ENCODE measurements at regions not wholly inside any gene's neighbourhood (a gene's known extent, or its start where the extent isn't known, plus 50 kb on each side); places are given as distances from the start of the nearest gene placed in this dataset.

GRCh38 chr6:134866563-134866962, 83.3 kb downstream of the ALDH8A1 start:
- no peaks in the 10 kb centered on the region for H3K9me3 Mint-ChIP-seq (ENCODE audit: low read depth)
- no peaks in the 10 kb centered on the region for H3K36me3 Mint-ChIP-seq
- ATAC-seq (no peak), DNase-seq (no peak)
- CTCF ChIA-PET = no interaction called here
- H3K27me3 Mint-ChIP-seq = peaks cover 6% of the 10 kb centered on the region
- no peak overlapping the region for H3K4me3 Mint-ChIP-seq
- no peak overlapping the region for H3K27ac Mint-ChIP-seq
- H3K4me1 Mint-ChIP-seq = peaks cover 5% of the 10 kb centered on the region

GRCh38 chr6:134864558-134864957, 85.3 kb downstream of the ALDH8A1 start:
- H3K27me3 Mint-ChIP-seq = peaks cover 6% of the 10 kb centered on the region
- CTCF ChIA-PET = interaction anchor here (0.6 to 2.5 kb wide), 2 partner anchors 18 to 335 kb away, joined by 3 to 7 read pairs; no protein-coding TSS in a partner anchor
- ATAC-seq (no peak), DNase-seq (no peak)
- H3K9me3 Mint-ChIP-seq (ENCODE audit: low read depth) = no peaks in the 10 kb centered on the region
- H3K4me3 Mint-ChIP-seq = no peak overlapping the region
- no peaks in the 10 kb centered on the region for H3K36me3 Mint-ChIP-seq
- H3K27ac Mint-ChIP-seq = no peak overlapping the region
- no peaks in the 10 kb centered on the region for H3K4me1 Mint-ChIP-seq

- no peak for ATAC-seq
- CTCF ChIA-PET = interaction anchor here (0.6 to 2.5 kb wide), 3 partner anchors 19 to 752 kb away, joined by 3 to 7 read pairs (median 4); no protein-coding TSS in a partner anchor
Measured at GRCh38 chr6:134863763-134864510, 86.0 kb downstream of the ALDH8A1 start.

DNA sequence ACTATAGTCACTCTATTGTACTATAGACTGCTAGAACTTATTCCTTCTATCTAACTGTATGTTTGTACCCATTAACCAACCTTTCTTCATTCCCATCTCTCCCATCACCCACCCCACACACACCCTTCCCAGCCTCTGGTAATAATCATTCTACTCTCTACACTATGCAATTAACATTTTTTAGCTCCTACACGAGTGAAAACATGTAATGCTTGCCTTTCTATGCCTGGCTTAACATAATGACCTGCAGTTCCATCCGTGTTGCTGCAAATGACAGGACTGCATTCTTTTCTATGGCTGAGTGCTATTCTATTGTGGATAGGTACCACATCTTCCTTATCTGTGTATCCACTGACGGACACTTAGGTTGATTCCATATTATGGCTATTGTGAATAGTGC, 95.5 kb downstream of the ALDH8A1 start:
- DNase-seq (no peak), ATAC-seq (no peak)
- Mint-ChIP-seq H3K27me3 (peaks cover 27% of the 10 kb centered on the region), H3K9me3 (ENCODE audit: low read depth) (no peaks in the 10 kb centered on the region), H3K4me3 (no peak overlapping the region), H3K4me1 (no peaks in the 10 kb centered on the region), H3K27ac (no peak overlapping the region), H3K36me3 (no peaks in the 10 kb centered on the region)
- CTCF ChIA-PET = interaction anchor here (1.2 to 2.0 kb wide), 2 partner anchors 29 to 31 kb away, joined by 3 to 5 read pairs; no protein-coding TSS in a partner anchor

More at GRCh38 chr6:134863763-134864510, 86.0 kb downstream of the ALDH8A1 start:
- no peak overlapping the region for H3K4me3 Mint-ChIP-seq
- H3K36me3 Mint-ChIP-seq = no peaks in the 10 kb centered on the region
- DNase-seq = no peak
- H3K27me3 Mint-ChIP-seq = peaks cover 6% of the 10 kb centered on the region
- no peaks in the 10 kb centered on the region for H3K4me1 Mint-ChIP-seq
- no peak overlapping the region for H3K27ac Mint-ChIP-seq
- no peaks in the 10 kb centered on the region for H3K9me3 Mint-ChIP-seq (ENCODE audit: low read depth)

DNA sequence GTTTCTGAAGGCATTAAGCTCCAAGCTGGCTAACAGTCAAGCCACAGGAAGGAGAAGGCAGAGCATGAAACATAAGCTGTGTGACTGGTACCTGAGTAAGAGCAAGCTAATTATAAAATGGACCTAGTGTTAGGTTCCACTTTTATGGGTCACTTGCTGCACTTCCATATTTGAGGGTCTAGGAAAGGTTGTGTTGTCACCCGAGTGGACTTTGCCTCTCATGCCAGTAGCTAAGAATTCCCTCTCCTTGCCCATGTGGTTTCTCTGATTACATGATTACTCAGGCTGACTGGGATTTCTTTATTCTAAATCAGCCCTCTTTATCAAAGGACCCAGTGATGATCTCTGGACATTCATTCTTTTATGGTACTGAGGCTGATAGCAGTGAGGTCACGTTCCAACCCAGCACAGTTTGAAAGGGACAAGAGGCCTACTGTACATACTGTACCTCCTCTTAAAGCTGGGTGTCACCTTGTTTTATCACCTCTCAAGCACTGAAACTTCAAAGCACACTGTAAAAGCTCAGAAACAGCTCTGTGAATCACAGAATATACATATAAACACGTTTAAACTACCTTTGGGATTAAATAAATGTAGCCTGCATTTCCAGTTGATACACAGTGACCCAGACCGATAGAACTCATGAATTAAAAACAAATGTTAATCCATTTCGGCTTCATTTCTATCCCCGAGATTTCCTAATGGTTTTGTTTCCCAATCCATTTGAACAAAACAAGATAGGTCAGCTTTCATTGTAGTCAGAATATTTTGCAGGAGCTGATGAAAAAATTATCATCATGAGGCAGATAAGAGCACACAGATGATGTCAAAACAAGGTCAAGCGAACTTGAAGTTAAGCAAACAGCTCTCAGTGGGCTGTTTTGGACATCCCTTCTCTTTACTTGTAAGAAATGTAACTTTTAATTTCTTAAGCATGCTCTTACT, 96.5 kb downstream of the ALDH8A1 start:
- peaks cover 27% of the 10 kb centered on the region for H3K27me3 Mint-ChIP-seq
- no peak for DNase-seq
- H3K9me3 Mint-ChIP-seq (ENCODE audit: low read depth) = no peaks in the 10 kb centered on the region
- H3K36me3 Mint-ChIP-seq = no peaks in the 10 kb centered on the region
- H3K4me1 Mint-ChIP-seq = no peaks in the 10 kb centered on the region
- no peak overlapping the region for H3K4me3 Mint-ChIP-seq
- no peak for ATAC-seq
- no peak overlapping the region for H3K27ac Mint-ChIP-seq
- CTCF ChIA-PET = interaction anchor here (1.2 to 2.0 kb wide), 2 partner anchors 30 kb away, joined by 3 to 5 read pairs; no protein-coding TSS in a partner anchor

- H3K36me3 Mint-ChIP-seq = no peaks in the 10 kb centered on the region
- no peaks in the 10 kb centered on the region for H3K4me1 Mint-ChIP-seq
- no peaks in the 10 kb centered on the region for H3K9me3 Mint-ChIP-seq (ENCODE audit: low read depth)
- DNase-seq (no peak), ATAC-seq (no peak)
- CTCF ChIA-PET = no interaction called here
- no peak overlapping the region for H3K27ac Mint-ChIP-seq
- H3K4me3 Mint-ChIP-seq = no peak overlapping the region
- peaks cover 17% of the 10 kb centered on the region for H3K27me3 Mint-ChIP-seq
Measured at GRCh38 chr6:134851548-134851947, 98.4 kb downstream of the ALDH8A1 start.

- Mint-ChIP-seq H3K36me3 (no peaks in the 10 kb centered on the region), H3K9me3 (ENCODE audit: low read depth) (no peaks in the 10 kb centered on the region), H3K27me3 (peaks cover 21% of the 10 kb centered on the region), H3K4me1 (no peaks in the 10 kb centered on the region), H3K4me3 (no peak overlapping the region), H3K27ac (no peak overlapping the region)
- ATAC-seq (no peak), DNase-seq (no peak)
- CTCF ChIA-PET = no interaction called here
Measured at GRCh38 chr6:134850721-134851305, 99.1 kb downstream of the ALDH8A1 start.

DNA sequence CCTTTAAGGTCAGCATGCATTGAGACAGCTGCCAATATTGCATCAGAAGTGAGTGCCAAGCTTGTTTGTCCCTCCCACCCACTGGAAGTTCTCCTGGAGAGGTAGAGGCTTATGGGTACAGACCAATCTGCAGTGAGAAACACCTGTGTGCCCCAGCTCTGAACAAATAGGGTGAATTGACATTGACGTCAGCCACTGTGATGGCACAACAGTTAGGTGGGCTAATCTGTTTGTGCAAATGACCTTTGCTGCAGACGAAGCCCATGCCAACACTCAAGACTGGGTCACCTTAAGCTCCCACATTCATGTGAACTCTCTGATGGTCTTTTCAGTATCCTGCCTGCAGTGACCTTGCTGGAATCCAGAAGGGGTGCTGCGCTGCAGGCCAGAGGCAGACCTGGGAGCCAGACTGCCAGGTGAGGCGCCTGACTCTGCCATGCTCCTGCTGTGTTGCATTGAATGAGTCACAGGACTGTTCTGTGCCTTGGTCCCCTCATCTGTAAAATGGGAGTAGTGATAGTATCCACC, 99.9 kb downstream of the ALDH8A1 start:
- Mint-ChIP-seq H3K4me3 (no peak overlapping the region), H3K27me3 (peaks cover 25% of the 10 kb centered on the region), H3K9me3 (ENCODE audit: low read depth) (no peaks in the 10 kb centered on the region), H3K4me1 (no peaks in the 10 kb centered on the region), H3K27ac (no peak overlapping the region), H3K36me3 (no peaks in the 10 kb centered on the region)
- ATAC-seq (no peak), DNase-seq (no peak)
- CTCF ChIA-PET = no interaction called here

GRCh38 chr6:134848076-134848475, 101.8 kb downstream of the ALDH8A1 start:
- Mint-ChIP-seq H3K9me3 (ENCODE audit: low read depth) (no peaks in the 10 kb centered on the region), H3K27me3 (peaks cover 18% of the 10 kb centered on the region), H3K4me3 (no peak overlapping the region), H3K4me1 (no peaks in the 10 kb centered on the region), H3K36me3 (no peaks in the 10 kb centered on the region), H3K27ac (no peak overlapping the region)
- no peak for ATAC-seq
- CTCF ChIA-PET = no interaction called here
- DNase-seq = no peak

- Mint-ChIP-seq H3K9me3 (ENCODE audit: low read depth) (no peaks in the 10 kb centered on the region), H3K27ac (no peak overlapping the region), H3K4me1 (no peaks in the 10 kb centered on the region), H3K27me3 (peaks cover 18% of the 10 kb centered on the region), H3K4me3 (no peak overlapping the region), H3K36me3 (no peaks in the 10 kb centered on the region)
- CTCF ChIA-PET = no interaction called here
- no peak for DNase-seq
- ATAC-seq = no peak
Measured at GRCh38 chr6:134846865-134847264, 103.0 kb downstream of the ALDH8A1 start.

DNA sequence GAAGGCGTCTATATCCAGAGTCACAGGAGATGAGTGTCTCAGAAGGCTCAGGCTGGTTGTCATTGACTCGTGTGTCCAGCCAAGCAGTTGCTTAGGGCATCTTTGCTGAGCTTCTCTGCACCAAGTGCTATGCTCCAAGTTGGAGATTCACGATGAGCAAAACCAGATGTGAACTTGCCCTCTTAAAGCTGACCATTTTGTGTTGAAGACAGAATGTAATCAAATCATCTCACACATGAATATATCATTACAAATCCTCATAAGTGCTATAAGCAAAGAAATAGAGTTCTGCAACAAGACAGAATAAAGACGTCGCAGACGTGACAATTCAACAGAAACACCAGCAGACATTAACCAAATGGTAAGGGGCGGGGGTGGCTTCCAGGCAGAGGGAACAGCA, 103.9 kb downstream of the ALDH8A1 start:
- Mint-ChIP-seq H3K4me1 (no peaks in the 10 kb centered on the region), H3K27me3 (peaks cover 17% of the 10 kb centered on the region), H3K36me3 (no peaks in the 10 kb centered on the region), H3K27ac (no peak overlapping the region), H3K4me3 (no peak overlapping the region), H3K9me3 (ENCODE audit: low read depth) (no peaks in the 10 kb centered on the region)
- no peak for ATAC-seq
- CTCF ChIA-PET = interaction anchor here (1.5 kb wide), 1 partner anchor 19 kb away, joined by 3 read pairs; no protein-coding TSS in a partner anchor
- DNase-seq = no peak

DNA sequence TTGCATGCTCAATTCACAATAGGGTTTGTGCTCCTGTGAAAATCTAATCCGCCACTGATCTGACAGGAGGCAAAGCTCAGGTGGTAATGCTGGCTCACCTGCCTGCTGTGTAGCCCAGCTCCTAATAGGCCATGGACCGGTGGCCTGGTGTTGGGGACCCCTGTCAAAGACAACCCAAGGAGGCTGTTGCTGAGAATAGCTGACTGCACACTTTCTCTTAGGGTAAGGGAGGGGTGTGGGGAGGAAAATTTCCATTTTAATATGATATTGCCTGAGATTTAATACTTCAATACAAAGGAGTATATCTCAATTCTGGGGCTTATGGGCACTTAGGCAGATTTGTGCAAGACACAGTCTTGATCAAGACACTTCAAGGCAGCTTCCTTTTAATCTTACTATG, 105.8 kb downstream of the ALDH8A1 start:
- Mint-ChIP-seq H3K4me3 (no peak overlapping the region), H3K36me3 (no peaks in the 10 kb centered on the region)
- no peak for DNase-seq

More for the DNA sequence above, 105.8 kb downstream of the ALDH8A1 start:
- no peak overlapping the region for H3K27ac Mint-ChIP-seq
- ATAC-seq = no peak
- H3K4me1 Mint-ChIP-seq = no peaks in the 10 kb centered on the region
- H3K9me3 Mint-ChIP-seq (ENCODE audit: low read depth) = no peaks in the 10 kb centered on the region
- CTCF ChIA-PET = no interaction called here
- H3K27me3 Mint-ChIP-seq = peaks cover 20% of the 10 kb centered on the region

All from activated CD8-positive, alpha-beta memory T cell treated with anti-CD3 and anti-CD28 coated beads, Interleukin-2, amount 10 ng/mL, durations not matched to agents 7 days and 5 days (primary cell).